ENCODE measurements at regions not wholly inside any gene's neighbourhood (a gene's known extent, or its start where the extent isn't known, plus 50 kb on each side); places are given as distances from the start of the nearest gene placed in this dataset.

- 46 to 51% methylated on average over 8 of the region's 8 CpGs for WGBS, 2 donors
- no peak for DNase-seq (ENCODE audit: low spot score in 2 of 2)
- intact Hi-C loops (cut with DNase I; ENCODE audit: low total_unique reads) = no loop called here
These were observed 103.7 kb upstream of the NUDT4 start for GRCh38 chr12:93273834-93274564.

DNA sequence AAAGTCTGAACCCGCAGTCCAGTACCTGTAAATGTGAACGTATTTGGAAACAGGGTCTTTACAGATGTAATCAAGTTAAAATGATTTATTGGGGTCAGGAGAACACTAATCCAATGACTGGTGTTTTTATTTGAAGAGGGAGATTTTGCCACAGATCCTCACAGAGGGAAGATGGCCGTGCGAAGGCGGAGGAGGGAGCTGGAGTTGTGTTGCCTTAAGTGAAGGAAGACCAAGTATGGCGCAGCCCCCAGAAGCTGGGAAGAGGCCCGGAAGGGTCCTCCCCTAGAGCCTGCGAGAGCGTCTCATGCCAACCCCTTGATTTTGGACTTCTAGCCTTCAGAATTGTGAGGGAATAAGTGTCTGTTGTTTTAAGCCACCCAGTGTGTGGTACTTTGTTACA is 102.8 kb upstream of the NUDT4 start:
- TF ChIP-seq, protein P1, sequence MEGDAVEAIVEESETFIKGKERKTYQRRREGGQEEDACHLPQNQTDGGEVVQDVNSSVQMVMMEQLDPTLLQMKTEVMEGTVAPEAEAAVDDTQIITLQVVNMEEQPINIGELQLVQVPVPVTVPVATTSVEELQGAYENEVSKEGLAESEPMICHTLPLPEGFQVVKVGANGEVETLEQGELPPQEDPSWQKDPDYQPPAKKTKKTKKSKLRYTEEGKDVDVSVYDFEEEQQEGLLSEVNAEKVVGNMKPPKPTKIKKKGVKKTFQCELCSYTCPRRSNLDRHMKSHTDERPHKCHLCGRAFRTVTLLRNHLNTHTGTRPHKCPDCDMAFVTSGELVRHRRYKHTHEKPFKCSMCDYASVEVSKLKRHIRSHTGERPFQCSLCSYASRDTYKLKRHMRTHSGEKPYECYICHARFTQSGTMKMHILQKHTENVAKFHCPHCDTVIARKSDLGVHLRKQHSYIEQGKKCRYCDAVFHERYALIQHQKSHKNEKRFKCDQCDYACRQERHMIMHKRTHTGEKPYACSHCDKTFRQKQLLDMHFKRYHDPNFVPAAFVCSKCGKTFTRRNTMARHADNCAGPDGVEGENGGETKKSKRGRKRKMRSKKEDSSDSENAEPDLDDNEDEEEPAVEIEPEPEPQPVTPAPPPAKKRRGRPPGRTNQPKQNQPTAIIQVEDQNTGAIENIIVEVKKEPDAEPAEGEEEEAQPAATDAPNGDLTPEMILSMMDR (IDR thresholded peaks at IDR 0.05) = no peak
- TF ChIP-seq POLR2A (IDR thresholded peaks at IDR 0.05) = no peak
- no peak overlapping the region for H3K4me3 ChIP-seq (ENCODE audit: low read depth, poor library complexity, severe bottlenecking)
- WGBS, 2 donors = 95% methylated on average over 9 of the region's 9 CpGs
- intact Hi-C loops (cut with DNase I; ENCODE audit: low total_unique reads) = no loop called here
- DNase-seq (ENCODE audit: low spot score in 2 of 2) = no peak

More at GRCh38 chr12:93273834-93274564, 103.7 kb upstream of the NUDT4 start:
- no peak overlapping the region for H3K4me3 ChIP-seq (ENCODE audit: low read depth, poor library complexity, severe bottlenecking)
- TF ChIP-seq, protein P1 (IDR thresholded peaks at IDR 0.05) = no peak
- no peak for TF ChIP-seq POLR2A (IDR thresholded peaks at IDR 0.05)

- DNase-seq (ENCODE audit: low spot score in 2 of 2) = no peak
- intact Hi-C loops (cut with DNase I; ENCODE audit: low total_unique reads) = no loop called here
- WGBS, 2 donors = 94% methylated on average over 7 of the region's 7 CpGs
- no peak for TF ChIP-seq POLR2A (IDR thresholded peaks at IDR 0.05)
- TF ChIP-seq, protein P1 (IDR thresholded peaks at IDR 0.05) = no peak
- no peak overlapping the region for H3K4me3 ChIP-seq (ENCODE audit: low read depth, poor library complexity, severe bottlenecking)
These were observed 102.1 kb upstream of the NUDT4 start for GRCh38 chr12:93275589-93275988.

- 73% methylated on average over 2 of the region's 2 CpGs for WGBS, 2 donors
- intact Hi-C loops (cut with DNase I; ENCODE audit: low total_unique reads) = no loop called here
- no peak for DNase-seq (ENCODE audit: low spot score in 2 of 2)
- no peak for TF ChIP-seq POLR2A (IDR thresholded peaks at IDR 0.05)
- TF ChIP-seq, protein P1 (IDR thresholded peaks at IDR 0.05) = no peak
- H3K4me3 ChIP-seq (ENCODE audit: low read depth, poor library complexity, severe bottlenecking) = no peak overlapping the region
These were observed 97.9 kb upstream of the NUDT4 start for GRCh38 chr12:93279565-93280412.

DNA sequence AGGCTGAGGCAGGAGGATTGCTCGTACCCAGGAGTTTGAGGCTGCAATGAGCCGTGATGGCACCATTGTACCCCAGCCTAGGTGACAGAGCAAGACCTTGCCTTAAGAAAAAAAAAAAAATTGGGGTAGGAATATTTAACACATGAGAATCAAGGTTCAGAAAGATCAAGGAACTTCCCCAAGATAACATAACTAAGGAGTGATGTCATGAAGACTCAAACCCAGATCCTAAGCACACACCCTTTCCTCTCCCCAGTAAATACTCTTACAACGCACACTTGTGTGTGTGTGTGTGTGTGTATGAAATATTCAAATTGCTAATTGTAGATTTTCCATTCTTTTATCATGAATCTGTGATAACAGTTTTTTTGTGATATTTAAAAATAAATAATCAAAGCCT is 90.6 kb upstream of the NUDT4 start:
- H3K4me3 ChIP-seq (ENCODE audit: low read depth, poor library complexity, severe bottlenecking) = no peak overlapping the region
- TF ChIP-seq, protein P1 (IDR thresholded peaks at IDR 0.05) = no peak
- TF ChIP-seq POLR2A (IDR thresholded peaks at IDR 0.05) = no peak
- 87 to 91% methylated on average over 3 of the region's 3 CpGs for WGBS, 2 donors
- intact Hi-C loops (cut with DNase I; ENCODE audit: low total_unique reads) = no loop called here
- no peak for DNase-seq (ENCODE audit: low spot score in 2 of 2)
